BLaER1 treated with 17β-estradiol and CSF1 and Interleukin-3, amounts not matched to agents 10 nM and 100 nM (cell line): ENCODE measurements at regions not wholly inside any gene's neighbourhood (a gene's known extent, or its start where the extent isn't known, plus 50 kb on each side); places are given as distances from the start of the nearest gene placed in this dataset.

Source experiments
- H3K27ac ChIP-seq, 11 experiments: shearing (Covaris generic); formaldehyde crosslinking; 2 replicates each; pipeline ENCODE4 v1.8.1; 2022
- H3K27me3 ChIP-seq, 11 experiments: shearing (Covaris generic); formaldehyde crosslinking; 2 replicates each; pipeline ENCODE4 v1.8.1; 2022
- H3K36me3 ChIP-seq, 11 experiments: shearing (Covaris generic); formaldehyde crosslinking; 2 replicates each; pipeline ENCODE4 v1.8.1; 2022
- H3K4me1 ChIP-seq, 10 experiments: shearing (Covaris generic); formaldehyde crosslinking; 2 replicates each; pipeline ENCODE4 v1.8.1; 2022
- H3K4me2 ChIP-seq, 11 experiments: shearing (Covaris generic); formaldehyde crosslinking; 2 replicates each; pipeline ENCODE4 v1.8.1; 2022
- H3K4me3 ChIP-seq, 10 experiments: shearing (Covaris generic); formaldehyde crosslinking; 2 replicates each; pipeline ENCODE4 v1.8.1; 2022
- H3K9ac ChIP-seq, 11 experiments: shearing (Covaris generic); formaldehyde crosslinking; 2 replicates each; pipeline ENCODE4 v1.8.1; 2022
- H3K9me3 ChIP-seq, 11 experiments: shearing (Covaris generic); formaldehyde crosslinking; replicated peaks in 1 of 11; 2 replicates each; pipeline ENCODE4 v1.8.1; 2022
- H4K20me1 ChIP-seq, 11 experiments: shearing (Covaris generic); formaldehyde crosslinking; 2 replicates each; pipeline ENCODE4 v1.8.1; 2022
- Cebpa-rat ChIP-seq, 11 experiments: shearing (Covaris generic); IDR thresholded peaks; 2 replicates each; pipeline ENCODE4 v1.8.1; 2022

DNA sequence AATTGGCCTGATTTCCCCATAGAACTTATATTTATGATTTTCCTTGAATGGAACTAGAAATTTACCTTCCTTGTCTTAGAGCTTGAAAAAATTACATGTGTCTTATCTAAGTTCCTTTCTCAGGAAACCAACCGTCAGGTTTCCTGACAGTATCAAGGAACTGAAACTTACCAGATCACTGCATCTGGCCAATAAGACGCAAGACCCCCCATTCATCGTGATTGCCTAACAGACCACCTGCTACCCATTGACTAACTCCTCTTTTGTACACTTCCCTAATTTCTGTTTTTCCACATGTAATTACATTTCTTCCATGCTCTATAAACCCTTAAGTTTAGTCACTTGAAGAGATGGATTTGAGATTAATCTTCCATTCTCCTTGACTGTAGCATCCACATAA is 517.2 kb upstream of the CBLB start:
- Histone ChIP-seq H3K27ac (peak overlapping the region in 10 of 11 experiments; percentile 52 to 97 (median 89); a peak in 19 of 22 replicates), H3K4me2 (peak overlapping the region; percentile 30 to 71 (median 42); a peak in 17 of 22 replicates)

DNA sequence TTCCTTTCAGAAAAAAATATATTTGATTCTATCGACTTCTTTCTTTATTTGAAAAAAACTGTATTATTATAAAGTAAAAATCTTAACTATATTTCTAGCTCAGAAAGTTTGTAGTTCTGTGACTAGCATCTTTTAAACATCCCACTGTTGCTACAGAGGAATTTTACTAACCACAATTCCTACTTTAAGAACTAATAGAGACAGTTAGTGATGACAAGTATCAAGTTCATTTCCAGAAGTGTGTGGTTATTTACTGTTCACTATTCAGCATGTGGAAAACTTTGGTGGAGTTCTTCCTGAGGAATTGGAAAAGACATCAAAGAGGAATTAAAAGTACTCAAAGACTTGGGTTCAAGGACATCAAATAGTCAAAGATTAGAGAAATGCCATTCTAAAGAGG is 524.1 kb upstream of the CBLB start:
- Histone ChIP-seq H3K4me1 (peaks cover 0 to 9% (median 3%) of the 10 kb centered on the region in 10 experiments; a peak in 8 of 20 replicates), H3K9me3 (peaks cover 0 to 7% (median 0%) of the 10 kb centered on the region in 11 experiments; a peak in 6 of 22 replicates), H3K27me3 (no peaks in the 10 kb centered on the region), H4K20me1 (no peaks in the 10 kb centered on the region), H3K27ac (no peak overlapping the region), H3K4me3 (no peak overlapping the region), H3K4me2 (no peak overlapping the region), H3K9ac (no peak overlapping the region), H3K36me3 (no peaks in the 10 kb centered on the region)
- TF ChIP-seq Cebpa-rat (IDR thresholded peaks at IDR 0.05), result no peak

More for the DNA sequence above, 517.2 kb upstream of the CBLB start:
- no peaks in the 10 kb centered on the region for H3K27me3 ChIP-seq
- peaks cover 11 to 51% (median 22%) of the 10 kb centered on the region in 10 experiments for H3K4me1 ChIP-seq
- no peaks in the 10 kb centered on the region for H4K20me1 ChIP-seq
- peak overlapping the region in 1 of 10 experiments; percentile 16; a peak in 2 of 20 replicates for H3K4me3 ChIP-seq
- peaks cover 10 to 52% (median 27%) of the 10 kb centered on the region in 11 experiments; a peak in 17 of 22 replicates for H3K9me3 ChIP-seq
- H3K36me3 ChIP-seq, result peaks cover 0 to 5% (median 0%) of the 10 kb centered on the region in 11 experiments; a peak in 2 of 22 replicates
- peak overlapping the region in 8 of 11 experiments; percentile 62 to 76 (median 67); a peak in 16 of 22 replicates for H3K9ac ChIP-seq
- TF ChIP-seq Cebpa-rat (IDR thresholded peaks at IDR 0.05), result peak in 9 of 11 experiments; percentile 53 to 98 (median 86); a peak in 16 of 22 replicates

DNA sequence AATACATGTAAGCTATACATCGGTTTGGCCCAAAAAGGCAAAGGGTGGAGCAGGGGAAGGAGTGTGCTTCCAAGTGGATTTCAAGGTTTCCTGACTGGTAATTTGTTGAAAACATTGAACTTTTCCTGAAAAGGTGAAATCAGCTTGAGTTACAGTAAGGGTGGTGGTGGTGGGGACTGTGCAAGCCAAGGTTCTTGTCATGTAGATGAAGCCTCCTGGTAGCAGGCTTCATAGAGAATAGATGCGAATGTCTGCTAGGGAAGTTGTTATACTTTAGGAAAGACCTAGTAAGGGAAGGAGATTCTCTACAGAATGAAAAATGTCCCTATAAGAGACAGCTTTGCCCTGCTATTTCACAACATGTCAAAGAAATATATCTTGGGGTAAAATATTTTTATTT is 528.2 kb upstream of the CBLB start:
- Histone ChIP-seq H3K4me2 (no peak overlapping the region), H3K4me3 (no peak overlapping the region), H3K9me3 (no peaks in the 10 kb centered on the region), H3K27ac (no peak overlapping the region), H3K27me3 (no peaks in the 10 kb centered on the region), H3K9ac (no peak overlapping the region), H4K20me1 (no peaks in the 10 kb centered on the region), H3K36me3 (no peaks in the 10 kb centered on the region), H3K4me1 (no peaks in the 10 kb centered on the region)
- no peak for TF ChIP-seq Cebpa-rat (IDR thresholded peaks at IDR 0.05)

DNA sequence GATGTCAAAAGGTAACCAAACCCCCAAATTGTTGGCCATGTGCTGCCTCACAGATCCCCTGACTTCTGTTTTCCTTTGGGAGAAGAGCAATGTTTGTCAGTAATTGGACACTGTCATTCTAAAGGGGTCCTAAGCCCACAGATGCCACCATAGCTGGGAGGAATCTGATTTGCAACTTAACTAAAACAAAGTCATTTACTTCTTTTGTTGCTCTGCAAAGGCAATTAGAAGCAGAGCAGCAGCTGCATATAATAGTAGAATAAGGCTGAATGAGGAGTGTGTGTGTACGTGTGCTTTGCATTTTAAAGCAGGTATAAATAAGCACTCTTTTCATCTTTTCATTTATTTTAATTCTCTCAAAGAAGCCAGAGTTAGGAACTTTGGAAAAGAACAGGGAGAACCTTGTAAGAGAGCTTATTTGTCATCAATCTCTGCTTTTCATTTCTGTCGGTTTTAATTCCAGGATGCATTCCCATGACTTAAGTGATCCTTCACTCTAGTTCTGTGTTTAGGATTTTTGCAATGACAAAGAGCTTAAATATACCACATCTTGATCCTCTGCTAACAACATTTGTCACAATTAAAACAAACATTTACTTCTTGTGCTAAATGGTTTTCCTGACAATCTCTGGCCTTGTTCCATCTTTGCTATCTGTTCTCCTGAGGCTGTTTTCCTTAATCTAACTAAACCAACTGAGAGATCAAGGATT is 530.2 kb upstream of the CBLB start:
- Histone ChIP-seq H3K9me3 (no peaks in the 10 kb centered on the region), H3K27me3 (no peaks in the 10 kb centered on the region), H4K20me1 (no peaks in the 10 kb centered on the region), H3K4me3 (no peak overlapping the region), H3K4me2 (no peak overlapping the region), H3K27ac (no peak overlapping the region), H3K9ac (no peak overlapping the region), H3K36me3 (no peaks in the 10 kb centered on the region), H3K4me1 (0 out of 20 replicates have a peak, but pooled peaks cover 0 to 4% (median 0%) of the 10 kb centered on the region in 10 experiments)
- TF ChIP-seq Cebpa-rat (IDR thresholded peaks at IDR 0.05), result no peak

DNA sequence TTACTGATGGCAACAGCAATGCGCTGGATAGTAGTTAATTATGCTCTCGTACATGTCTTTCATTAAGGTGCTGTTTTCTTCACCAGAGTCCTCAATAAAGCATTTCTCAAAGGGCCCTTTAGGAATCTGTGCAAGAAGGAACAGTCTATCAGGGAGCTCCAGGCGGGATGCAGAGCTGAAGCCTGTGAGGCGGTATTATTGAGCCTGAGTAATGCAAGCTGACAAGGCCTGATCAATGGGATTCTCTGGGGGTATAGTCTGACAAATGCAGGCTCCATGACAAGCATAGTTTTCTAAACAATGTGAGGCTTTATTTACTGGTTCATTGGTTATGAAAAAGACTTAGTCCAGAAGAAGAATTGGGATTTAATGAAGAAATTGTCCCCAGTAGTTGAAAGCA is 530.9 kb upstream of the CBLB start:
- TF ChIP-seq Cebpa-rat (IDR thresholded peaks at IDR 0.05), result no peak
- no peak overlapping the region for H3K9ac ChIP-seq
- H3K4me2 ChIP-seq, result no peak overlapping the region
- H4K20me1 ChIP-seq, result no peaks in the 10 kb centered on the region
- H3K36me3 ChIP-seq, result no peaks in the 10 kb centered on the region
- H3K27ac ChIP-seq, result no peak overlapping the region
- H3K4me3 ChIP-seq, result no peak overlapping the region
- 0 out of 20 replicates have a peak, but pooled peaks cover 0 to 6% (median 0%) of the 10 kb centered on the region in 10 experiments for H3K4me1 ChIP-seq
- H3K9me3 ChIP-seq, result no peaks in the 10 kb centered on the region
- H3K27me3 ChIP-seq, result no peaks in the 10 kb centered on the region

DNA sequence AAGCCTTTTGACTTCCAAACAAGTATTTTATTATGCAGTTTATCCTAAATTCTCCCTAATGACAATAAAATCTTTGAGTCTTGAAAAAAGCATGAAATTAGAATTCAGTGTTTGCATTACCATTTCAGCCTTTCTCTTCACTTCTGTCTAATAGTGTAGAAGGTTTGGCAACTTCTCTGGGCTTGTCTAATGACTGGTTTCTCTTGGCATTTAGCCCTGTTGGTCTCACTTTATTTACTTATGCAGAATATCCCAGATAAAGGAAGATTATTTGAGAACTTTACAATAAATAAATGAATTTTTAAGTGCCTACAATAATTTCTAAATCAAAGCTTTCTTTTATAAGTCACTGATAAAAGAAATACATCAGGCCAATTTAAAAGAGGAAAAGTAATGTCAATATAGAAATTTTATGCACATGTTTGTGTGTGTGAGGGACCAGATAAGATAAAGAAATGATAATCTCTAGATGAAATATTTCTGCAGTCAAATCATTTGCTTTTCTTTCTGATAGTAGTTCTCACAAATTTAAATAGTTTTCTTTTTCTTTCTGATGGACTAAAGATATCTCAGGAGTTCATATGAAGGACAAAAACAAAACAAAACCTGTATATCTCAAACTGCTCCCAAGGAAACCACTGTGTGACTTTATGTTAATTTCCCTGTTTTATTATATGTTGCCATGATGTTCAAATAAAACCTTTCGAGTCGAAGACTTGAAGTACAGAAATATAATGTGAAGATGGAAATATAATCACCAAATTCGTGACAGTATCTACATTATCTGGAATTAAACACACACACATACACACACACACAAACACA is 533.1 kb upstream of the CBLB start:
- TF ChIP-seq Cebpa-rat (IDR thresholded peaks at IDR 0.05), result no peak
- Histone ChIP-seq H3K27me3 (no peaks in the 10 kb centered on the region), H3K4me2 (no peak overlapping the region), H3K9me3 (no peaks in the 10 kb centered on the region), H4K20me1 (no peaks in the 10 kb centered on the region), H3K9ac (no peak overlapping the region), H3K4me3 (no peak overlapping the region), H3K27ac (no peak overlapping the region), H3K4me1 (0 out of 20 replicates have a peak, but pooled peaks cover 0 to 6% (median 0%) of the 10 kb centered on the region in 10 experiments), H3K36me3 (no peaks in the 10 kb centered on the region)

DNA sequence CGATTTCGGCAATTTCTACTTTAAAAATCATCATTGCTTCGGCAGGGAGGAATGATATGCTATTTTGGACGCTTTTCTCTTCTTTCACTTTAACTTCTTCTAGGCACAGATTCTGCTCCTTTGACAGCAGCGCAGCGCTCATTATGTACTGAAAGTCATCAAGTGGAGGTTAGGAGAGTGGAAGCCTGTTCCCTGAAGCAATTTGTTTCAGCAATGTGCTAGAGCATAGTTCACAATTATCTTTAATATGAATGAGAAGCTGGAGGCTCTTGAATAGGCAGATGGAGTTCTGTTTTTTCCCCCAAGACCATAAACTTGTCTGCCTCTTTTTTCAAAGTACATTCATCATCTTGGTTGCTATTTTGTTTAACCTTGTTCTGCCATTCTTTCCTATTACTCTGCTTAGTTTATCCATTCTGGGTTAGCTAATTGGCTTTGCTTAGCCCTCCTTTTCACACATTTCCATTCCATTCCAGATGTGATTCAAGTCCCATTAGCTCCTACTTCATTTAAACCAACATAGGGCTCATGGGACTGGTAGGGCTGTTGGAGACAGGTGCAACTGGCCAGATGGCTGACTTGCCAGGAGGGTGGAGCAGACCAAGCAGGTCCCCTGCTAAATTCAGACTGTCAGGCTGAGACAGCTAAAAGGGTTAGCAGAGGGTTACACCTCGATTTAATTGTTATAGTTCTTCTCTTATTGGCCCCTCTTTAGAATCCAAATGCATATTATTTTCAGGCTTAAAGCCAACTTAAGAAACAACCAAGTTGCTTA is 534.7 kb upstream of the CBLB start:
- H3K36me3 ChIP-seq, result no peaks in the 10 kb centered on the region
- no peak overlapping the region for H3K4me3 ChIP-seq
- TF ChIP-seq Cebpa-rat (IDR thresholded peaks at IDR 0.05), result no peak
- H4K20me1 ChIP-seq, result no peaks in the 10 kb centered on the region
- no peak overlapping the region for H3K9ac ChIP-seq
- H3K27me3 ChIP-seq, result no peaks in the 10 kb centered on the region
- no peak overlapping the region for H3K4me2 ChIP-seq
- H3K4me1 ChIP-seq, result 0 out of 20 replicates have a peak, but pooled peaks cover 0 to 6% (median 0%) of the 10 kb centered on the region in 10 experiments
- H3K9me3 ChIP-seq, result no peaks in the 10 kb centered on the region
- H3K27ac ChIP-seq, result no peak overlapping the region

DNA sequence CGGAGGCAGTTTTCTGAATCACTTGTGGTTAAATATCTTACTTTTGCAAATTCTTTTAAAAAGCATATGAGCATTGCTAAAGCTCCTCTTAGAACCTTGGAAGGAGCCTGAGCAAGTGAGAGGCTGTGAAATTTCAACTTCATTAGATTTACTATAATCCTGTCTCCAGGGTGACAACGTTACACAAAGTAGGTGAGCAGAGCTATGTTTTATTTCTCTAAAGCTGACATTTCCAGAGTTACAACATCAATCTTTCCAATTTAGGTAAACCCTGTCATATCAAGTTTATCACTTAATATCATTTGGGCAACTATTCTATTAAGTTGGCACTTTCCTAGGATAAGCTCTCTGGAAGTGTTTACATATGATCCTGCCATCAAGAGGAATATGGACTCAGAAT is 544.9 kb upstream of the CBLB start:
- Histone ChIP-seq H3K4me1 (no peaks in the 10 kb centered on the region), H3K9ac (no peak overlapping the region), H3K9me3 (peaks cover 0 to 6% (median 5%) of the 10 kb centered on the region in 11 experiments; a peak in 5 of 22 replicates), H3K4me3 (no peak overlapping the region), H3K36me3 (no peaks in the 10 kb centered on the region), H3K27me3 (no peaks in the 10 kb centered on the region), H3K4me2 (no peak overlapping the region), H4K20me1 (no peaks in the 10 kb centered on the region), H3K27ac (no peak overlapping the region)
- no peak for TF ChIP-seq Cebpa-rat (IDR thresholded peaks at IDR 0.05)
